ENCODE measurements at regions not wholly inside any gene's neighbourhood (a gene's known extent, or its start where the extent isn't known, plus 50 kb on each side); places are given as distances from the start of the nearest gene placed in this dataset.

GRCh38 chr5:135739383-135739981 is 95.0 kb upstream of the SLC25A48 start:
- no peak for TF ChIP-seq CTCF (IDR thresholded peaks at IDR 0.05)
- no peak for TF ChIP-seq POLR2AphosphoS5 (IDR thresholded peaks at IDR 0.05; ENCODE audit: low read depth, low read length)
- no peak for TF ChIP-seq REST (IDR thresholded peaks at IDR 0.05; ENCODE audit: insufficient read depth in 1 of 2, low read depth in 2 of 2, low read length in 1 of 2)
- no peak for TF ChIP-seq SIN3A (IDR thresholded peaks at IDR 0.05; ENCODE audit: borderline replicate concordance, insufficient read depth, low read depth, low read length)

Data from Panc1 (cell line).